Neural cell (in vitro differentiated cells): ENCODE measurements at regions not wholly inside any gene's neighbourhood (a gene's known extent, or its start where the extent isn't known, plus 50 kb on each side); places are given as distances from the start of the nearest gene placed in this dataset.

Experiments used
- H2AFZ ChIP-seq: fragments of 200-600, 300-800 bp; sonication (generic), shearing (Covaris generic); 2 replicates; pipeline ENCODE4 v1.6.0; 2014; ENCODE audit warnings: low read depth, mild to moderate bottlenecking, antibody characterized with exemption, low read length, moderate library complexity
- H3F3A ChIP-seq: fragments of 200-600 bp; shearing (Covaris generic); 2 replicates; pipeline ENCODE4 v1.6.1; 2016; ENCODE audit warnings: mild to moderate bottlenecking, moderate library complexity, mixed read lengths, antibody characterized with exemption, low read length; ENCODE audit not compliant: insufficient read depth, poor library complexity, severe bottlenecking
- H3K27ac ChIP-seq: fragments of 200-600, 300-800 bp; sonication (generic), shearing (Covaris generic); 2 replicates; pipeline ENCODE4 v1.5.1; 2014; ENCODE audit warnings: mild to moderate bottlenecking, low read length, moderate library complexity
- H3K27me3 ChIP-seq: fragments of 300-800, 200-600 bp; sonication (generic), shearing (Covaris generic); 2 replicates; pipeline ENCODE4 v1.6.0; 2014; ENCODE audit warnings: mild to moderate bottlenecking, low read depth, low read length, moderate library complexity; ENCODE audit not compliant: insufficient read depth
- H3K36me3 ChIP-seq: fragments of 300-800, 200-600 bp; sonication (generic), shearing (Covaris generic); 2 replicates; pipeline ENCODE4 v1.5.1; 2014; ENCODE audit warnings: mild to moderate bottlenecking, antibody characterized with exemption, low read length, moderate library complexity; ENCODE audit not compliant: insufficient read depth
- H3K4me2 ChIP-seq: fragments of 300-800, 200-600 bp; sonication (generic), shearing (Covaris generic); 2 replicates; pipeline ENCODE4 v1.6.0; 2014; ENCODE audit warnings: mild to moderate bottlenecking, low read length
- H3K4me3 ChIP-seq: fragments of 300-800, 200-600 bp; sonication (generic), shearing (Covaris generic); 2 replicates; pipeline ENCODE4 v1.5.1; 2014; ENCODE audit warnings: mild to moderate bottlenecking, low read length, moderate library complexity
- H3K79me2 ChIP-seq: fragments of 200-600 bp; shearing (Covaris generic); replicated peaks from 2 replicates; pipeline ENCODE4 v1.6.0; 2014; ENCODE audit warnings: mild to moderate bottlenecking, low read length, moderate library complexity; ENCODE audit not compliant: insufficient read depth
- H3K9ac ChIP-seq: fragments of 300-800, 200-600 bp; sonication (generic), shearing (Covaris generic); 2 replicates; pipeline ENCODE4 v1.6.1; 2016; ENCODE audit warnings: mild to moderate bottlenecking, low read length, mixed read lengths
- H3K9me2 ChIP-seq: fragments of 200-600 bp; shearing (Covaris generic); 2 replicates; pipeline ENCODE4 v1.6.1; 2016; ENCODE audit warnings: mild to moderate bottlenecking, low read length, mixed read lengths; ENCODE audit not compliant: insufficient read depth
- H3K9me3 ChIP-seq: fragments of 200-600, 300-800 bp; sonication (generic), shearing (Covaris generic); 2 replicates; pipeline ENCODE4 v1.6.1; 2016; ENCODE audit warnings: mild to moderate bottlenecking, mixed run types, low read length, moderate library complexity, mixed read lengths
- H4K20me1 ChIP-seq: fragments of 200-600 bp; shearing (Covaris generic); 2 replicates; pipeline ENCODE4 v1.6.1; 2016; ENCODE audit warnings: mild to moderate bottlenecking, mixed run types; ENCODE audit not compliant: insufficient read depth
- CTCF ChIP-seq: fragments of 450-650 bp; IDR thresholded peaks from 2 replicates; pipeline ENCODE4 v1.5.1; 2014; ENCODE audit warnings: antibody characterized with exemption, mild to moderate bottlenecking, moderate library complexity; ENCODE audit not compliant: poor library complexity, severe bottlenecking
- EP300 ChIP-seq: fragments of 450-650 bp; conservative IDR thresholded peaks from 2 replicates; pipeline ENCODE4 v1.6.1; 2014; ENCODE audit warnings: antibody characterized with exemption, mild to moderate bottlenecking, moderate library complexity; ENCODE audit not compliant: poor library complexity, severe bottlenecking
- EZH2 ChIP-seq: fragments of 200-600, 300-800 bp; shearing (Covaris generic), sonication (generic); IDR thresholded peaks from 2 replicates; pipeline ENCODE4 v1.6.1; 2014; ENCODE audit warnings: antibody characterized with exemption, low read length, borderline replicate concordance, mild to moderate bottlenecking; ENCODE audit not compliant: insufficient read depth, poor library complexity, severe bottlenecking
- MXI1 ChIP-seq: fragments of 450-650 bp; conservative IDR thresholded peaks from 2 replicates; pipeline ENCODE4 v1.6.1; 2014; ENCODE audit warnings: antibody characterized with exemption, mild to moderate bottlenecking; ENCODE audit not compliant: poor library complexity, severe bottlenecking
- POLR2AphosphoS5 ChIP-seq: IDR thresholded peaks from 2 replicates; pipeline ENCODE4 v1.6.1; 2012
- RAD21 ChIP-seq: fragments of 450-650 bp; conservative IDR thresholded peaks from 2 replicates; pipeline ENCODE4 v1.6.1; 2014; ENCODE audit warnings: antibody characterized with exemption, mild to moderate bottlenecking, moderate library complexity
- REST ChIP-seq: IDR thresholded peaks from 2 replicates; pipeline ENCODE4 v1.6.1; 2012; ENCODE audit warnings: borderline replicate concordance
- SMC3 ChIP-seq: fragments of 450-650 bp; conservative IDR thresholded peaks from 2 replicates; pipeline ENCODE4 v1.6.1; 2014; ENCODE audit warnings: antibody characterized with exemption, mild to moderate bottlenecking, moderate library complexity; ENCODE audit not compliant: poor library complexity
- TAF1 ChIP-seq: IDR thresholded peaks from 2 replicates; pipeline ENCODE4 v1.6.1; 2012; ENCODE audit warnings: low read depth

- Histone ChIP-seq H3K27me3 (no peaks in the 10 kb centered on the region), H3K36me3 (no peaks in the 10 kb centered on the region), H3K27ac (no peak overlapping the region), H2AFZ (no peak overlapping the region), H3K79me2 (no peaks in the 10 kb centered on the region), H3K4me2 (no peak overlapping the region), H3K9me3 (no peaks in the 10 kb centered on the region), H3K9me2 (no peaks in the 10 kb centered on the region), H3K9ac (no peak overlapping the region), H3K4me3 (no peak overlapping the region), H4K20me1 (no peaks in the 10 kb centered on the region), H3F3A (no peaks in the 10 kb centered on the region)
- no peak for TF ChIP-seq MXI1
- TF ChIP-seq CTCF = no peak
- TF ChIP-seq EP300 = no peak
- no peak for TF ChIP-seq RAD21
- TF ChIP-seq SMC3 = no peak
- no peak for TF ChIP-seq REST
- TF ChIP-seq TAF1 = no peak
- TF ChIP-seq EZH2 = no peak
- no peak for TF ChIP-seq POLR2AphosphoS5
Measured at GRCh38 chr9:2267181-2267745, 252.1 kb downstream of the SMARCA2 start.

- Histone ChIP-seq H3K36me3 (no peaks in the 10 kb centered on the region), H3K4me2 (no peak overlapping the region), H3K4me3 (no peak overlapping the region), H2AFZ (no peak overlapping the region), H3K27ac (no peak overlapping the region), H3K79me2 (no peaks in the 10 kb centered on the region), H3K9ac (no peak overlapping the region), H3K27me3 (no peaks in the 10 kb centered on the region), H3K9me3 (no peaks in the 10 kb centered on the region), H3F3A (no peaks in the 10 kb centered on the region), H3K9me2 (no peaks in the 10 kb centered on the region), H4K20me1 (no peaks in the 10 kb centered on the region)
- TF ChIP-seq MXI1 (no peak), SMC3 (no peak), CTCF (no peak), POLR2AphosphoS5 (no peak), TAF1 (no peak), RAD21 (no peak), EP300 (no peak), REST (no peak), EZH2 (no peak)
Measured at GRCh38 chr9:2269778-2270177, 254.6 kb downstream of the SMARCA2 start.
